Tibial artery (tissue), 4 donors: ENCODE measurements at regions not wholly inside any gene's neighbourhood (a gene's known extent, or its start where the extent isn't known, plus 50 kb on each side); places are given as distances from the start of the nearest gene placed in this dataset.

Experiments
- DNase-seq, 2 donors: peaks; one replicate each; pipeline ENCODE4 v3.0.0-alpha.2; 2019
- H3K27ac ChIP-seq, 2 donors: fragments of 200-600 bp; sonication (generic) in 1 of 2; 1 replicate in 1 of 2; 2 replicates in 1 of 2; pipeline ENCODE4 v1.5.1; 2018 to 2019; ENCODE audit warnings: mild to moderate bottlenecking in 1 of 2
- H3K27me3 ChIP-seq, 2 donors: fragments of 200-600 bp; sonication (generic) in 1 of 2; one replicate each; pipeline versions ENCODE4 v1.5.1 to v1.6.0; 2016 to 2019
- H3K36me3 ChIP-seq, 3 donors: fragments of 200-600 bp; sonication (generic) in 2 of 3; one replicate each; pipeline ENCODE4 v1.5.1; 2016 to 2019; ENCODE audit warnings: mild to moderate bottlenecking in 2 of 3
- H3K4me1 ChIP-seq, 4 donors: fragments of 200-600 bp; sonication (generic) in 2 of 4; 1 replicate in 3 of 4; 2 replicates in 1 of 4; pipeline ENCODE4 v1.5.1; 2016 to 2019
- H3K4me3 ChIP-seq, 2 donors: fragments of 200-600 bp; sonication (generic) in 1 of 2; 1 replicate in 1 of 2; 2 replicates in 1 of 2; pipeline ENCODE4 v1.5.1; 2018 to 2019; ENCODE audit warnings: mild to moderate bottlenecking in 2 of 2
- H3K9me3 ChIP-seq, 3 donors: fragments of 200-600 bp; sonication (generic) in 1 of 3; one replicate each; pipeline ENCODE4 v1.5.1; 2016 to 2019
- intact Hi-C: fragments of 100-400 bp; cut with DNase I; formaldehyde crosslinking; loops from one replicate; pipeline ENCODE4 v1.15.0; 2023; ENCODE audit warnings: low total_unique reads
- TF ChIP-seq, protein P1 (sequence below), 2 experiments: fragments of 200-600 bp in 1 of 2; fragments of 450-650 bp in 1 of 2; IDR thresholded peaks; one replicate each; pipeline ENCODE4 v1.5.1; 2017 to 2019; ENCODE audit warnings: antibody characterized with exemption in 2 of 2, mild to moderate bottlenecking in 1 of 2, moderate library complexity in 1 of 2

DNA sequence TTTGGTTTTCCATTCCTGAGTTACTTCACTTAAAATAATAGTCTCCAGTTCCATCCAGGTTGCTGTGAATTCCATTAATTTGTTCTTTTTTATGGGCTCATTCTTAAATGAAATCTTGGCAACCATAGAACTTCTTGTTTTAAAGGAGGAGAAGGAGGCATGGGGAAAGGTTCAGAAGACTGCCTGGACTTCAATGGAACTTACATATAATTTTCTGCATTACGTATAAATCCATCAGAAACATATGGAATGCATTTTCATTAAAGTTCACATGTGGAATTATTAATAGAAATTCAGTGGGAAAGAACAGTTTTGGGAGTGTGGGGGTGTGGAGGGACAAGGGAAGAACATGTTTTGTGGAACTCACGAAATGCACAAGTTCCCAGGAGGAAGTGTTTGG lies 176.6 kb upstream of the PRKCQ start:
- H3K4me3 ChIP-seq = no peak overlapping the region
- no peaks in the 10 kb centered on the region for H3K36me3 ChIP-seq
- no peak overlapping the region for H3K27ac ChIP-seq
- DNase-seq = no peak
- intact Hi-C loops = no loop called here
- peaks cover 0 to 10% (median 0%) of the 10 kb centered on the region in 3 donors for H3K9me3 ChIP-seq
- no peaks in the 10 kb centered on the region for H3K4me1 ChIP-seq
- TF ChIP-seq, protein P1, sequence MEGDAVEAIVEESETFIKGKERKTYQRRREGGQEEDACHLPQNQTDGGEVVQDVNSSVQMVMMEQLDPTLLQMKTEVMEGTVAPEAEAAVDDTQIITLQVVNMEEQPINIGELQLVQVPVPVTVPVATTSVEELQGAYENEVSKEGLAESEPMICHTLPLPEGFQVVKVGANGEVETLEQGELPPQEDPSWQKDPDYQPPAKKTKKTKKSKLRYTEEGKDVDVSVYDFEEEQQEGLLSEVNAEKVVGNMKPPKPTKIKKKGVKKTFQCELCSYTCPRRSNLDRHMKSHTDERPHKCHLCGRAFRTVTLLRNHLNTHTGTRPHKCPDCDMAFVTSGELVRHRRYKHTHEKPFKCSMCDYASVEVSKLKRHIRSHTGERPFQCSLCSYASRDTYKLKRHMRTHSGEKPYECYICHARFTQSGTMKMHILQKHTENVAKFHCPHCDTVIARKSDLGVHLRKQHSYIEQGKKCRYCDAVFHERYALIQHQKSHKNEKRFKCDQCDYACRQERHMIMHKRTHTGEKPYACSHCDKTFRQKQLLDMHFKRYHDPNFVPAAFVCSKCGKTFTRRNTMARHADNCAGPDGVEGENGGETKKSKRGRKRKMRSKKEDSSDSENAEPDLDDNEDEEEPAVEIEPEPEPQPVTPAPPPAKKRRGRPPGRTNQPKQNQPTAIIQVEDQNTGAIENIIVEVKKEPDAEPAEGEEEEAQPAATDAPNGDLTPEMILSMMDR (IDR thresholded peaks at IDR 0.05) = no peak
- peaks cover 0 to 5% of the 10 kb centered on the region in 2 donors for H3K27me3 ChIP-seq

DNA sequence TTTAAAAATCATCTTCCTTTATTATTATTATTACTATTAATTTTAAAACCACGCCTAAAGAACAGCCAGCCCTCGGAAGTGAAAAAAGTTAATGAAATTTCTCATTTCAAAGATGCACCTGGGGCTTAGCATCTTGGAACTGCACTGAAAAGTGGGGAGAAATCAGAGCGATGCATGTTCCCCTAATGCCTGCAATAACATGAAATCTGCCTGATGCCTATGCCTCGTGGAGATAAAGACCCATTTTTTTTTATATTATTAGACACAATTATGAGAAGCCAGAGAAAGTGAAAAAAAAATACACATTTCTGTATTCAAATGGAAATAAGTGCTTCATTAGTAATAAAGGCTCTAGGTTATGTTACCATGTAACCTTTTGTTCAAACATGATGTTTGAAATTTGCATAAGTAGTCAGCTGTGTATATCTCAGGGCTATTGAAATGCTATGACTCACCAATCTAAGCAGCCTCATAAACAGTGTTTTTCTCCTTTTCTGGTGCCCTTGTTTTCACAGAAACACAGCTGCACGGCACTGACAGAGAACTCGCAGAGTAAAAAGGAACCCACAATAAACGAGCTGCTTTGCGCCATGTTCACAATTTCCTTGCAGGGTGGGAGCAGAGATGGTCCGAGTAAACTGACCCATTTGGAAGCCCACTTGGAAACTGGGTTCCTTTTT lies 175.8 kb upstream of the PRKCQ start:
- DNase-seq = no peak
- Histone ChIP-seq H3K9me3 (peaks cover 0 to 5% (median 0%) of the 10 kb centered on the region in 3 donors), H3K4me3 (no peak overlapping the region), H3K27me3 (peaks cover 0 to 3% of the 10 kb centered on the region in 2 donors), H3K27ac (no peak overlapping the region), H3K4me1 (no peaks in the 10 kb centered on the region), H3K36me3 (no peaks in the 10 kb centered on the region)
- TF ChIP-seq, protein P1 (IDR thresholded peaks at IDR 0.05) = no peak
- intact Hi-C loops = no loop called here

GRCh38 chr10:6753644-6754043 lies 173.6 kb upstream of the PRKCQ start:
- DNase-seq = no peak
- intact Hi-C loops = no loop called here
- Histone ChIP-seq H3K27ac (no peak overlapping the region), H3K9me3 (no peaks in the 10 kb centered on the region), H3K4me1 (no peaks in the 10 kb centered on the region), H3K4me3 (no peak overlapping the region), H3K27me3 (peaks cover 0 to 3% of the 10 kb centered on the region in 2 donors), H3K36me3 (no peaks in the 10 kb centered on the region)
- TF ChIP-seq, protein P1 (IDR thresholded peaks at IDR 0.05) = no peak

DNA sequence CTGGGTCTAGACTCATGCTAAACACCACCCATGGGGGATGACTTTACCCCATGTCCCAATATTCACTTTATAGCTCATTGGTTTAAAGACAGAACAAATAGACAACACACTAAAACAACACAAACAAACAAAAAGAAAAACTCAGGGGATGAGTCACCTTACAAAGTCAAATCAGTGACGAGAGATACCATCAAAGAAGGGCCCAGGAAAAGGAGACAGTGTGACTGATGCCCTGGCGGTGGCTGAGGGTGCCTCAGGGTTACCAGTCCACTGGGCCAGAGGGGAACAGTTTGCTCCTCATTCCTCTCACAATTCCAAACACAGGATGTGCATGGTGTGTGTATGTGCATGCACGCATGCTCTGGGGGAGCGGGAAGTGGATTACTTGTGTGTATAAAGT lies 171.3 kb upstream of the PRKCQ start:
- intact Hi-C loops = no loop called here

GRCh38 chr10:6748981-6749635 lies 169.0 kb upstream of the PRKCQ start:
- intact Hi-C loops = no loop called here
- Histone ChIP-seq H3K27me3 (peaks cover 0 to 3% of the 10 kb centered on the region in 2 donors), H3K27ac (no peak overlapping the region), H3K9me3 (no peaks in the 10 kb centered on the region), H3K4me1 (no peaks in the 10 kb centered on the region), H3K36me3 (no peaks in the 10 kb centered on the region), H3K4me3 (no peak overlapping the region)
- TF ChIP-seq, protein P1 (IDR thresholded peaks at IDR 0.05) = no peak
- no peak for DNase-seq

More for the DNA sequence above, 171.3 kb upstream of the PRKCQ start:
- H3K36me3 ChIP-seq = no peaks in the 10 kb centered on the region
- DNase-seq = no peak
- H3K9me3 ChIP-seq = no peaks in the 10 kb centered on the region
- TF ChIP-seq, protein P1 (IDR thresholded peaks at IDR 0.05) = no peak
- no peak overlapping the region for H3K27ac ChIP-seq
- H3K4me3 ChIP-seq = no peak overlapping the region
- peaks cover 0 to 3% of the 10 kb centered on the region in 2 donors for H3K27me3 ChIP-seq
- no peaks in the 10 kb centered on the region for H3K4me1 ChIP-seq
